B cell (primary cell): ENCODE measurements at regions not wholly inside any gene's neighbourhood (a gene's known extent, or its start where the extent isn't known, plus 50 kb on each side); places are given as distances from the start of the nearest gene placed in this dataset.

Experiments
- CTCF ChIP-seq: fragments of 200-600 bp; IDR thresholded peaks from one replicate; pipeline ENCODE4 v1.8.0; 2022; ENCODE audit warnings: antibody characterized with exemption, mild to moderate bottlenecking
- EZH2 ChIP-seq: IDR thresholded peaks from 2 replicates; pipeline ENCODE4 v1.6.1; 2012; ENCODE audit warnings: borderline replicate concordance, low read depth, mild to moderate bottlenecking, moderate library complexity, low read length; ENCODE audit not compliant: insufficient read depth, poor library complexity, severe bottlenecking

GRCh38 chr19:28493884-28494283 is 719.1 kb downstream of the UQCRFS1 start:
- TF ChIP-seq CTCF = no peak
- TF ChIP-seq EZH2 = no peak
